ENCODE measurements at regions not wholly inside any gene's neighbourhood (a gene's known extent, or its start where the extent isn't known, plus 50 kb on each side); places are given as distances from the start of the nearest gene placed in this dataset.

DNA sequence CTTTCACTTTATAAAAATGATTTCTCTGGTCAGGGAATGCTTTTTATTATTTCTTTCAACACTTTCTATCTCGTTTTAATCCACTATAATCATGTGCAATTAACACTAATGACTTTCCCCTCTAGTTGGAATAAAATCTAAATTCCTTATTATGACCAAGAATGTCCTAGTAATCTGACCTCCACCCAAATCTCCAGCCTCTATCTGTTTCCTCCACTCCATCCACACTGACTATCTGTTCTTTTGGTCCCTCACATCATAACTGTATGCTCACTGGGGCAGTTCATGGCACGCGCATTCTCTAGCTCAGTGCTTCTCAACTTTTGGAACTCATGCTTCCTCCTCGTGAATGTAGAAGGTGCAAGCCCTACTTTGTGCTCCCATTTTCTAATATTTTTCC lies 244.7 kb downstream of the POSTN start:
- no peak for DNase-seq

DNA sequence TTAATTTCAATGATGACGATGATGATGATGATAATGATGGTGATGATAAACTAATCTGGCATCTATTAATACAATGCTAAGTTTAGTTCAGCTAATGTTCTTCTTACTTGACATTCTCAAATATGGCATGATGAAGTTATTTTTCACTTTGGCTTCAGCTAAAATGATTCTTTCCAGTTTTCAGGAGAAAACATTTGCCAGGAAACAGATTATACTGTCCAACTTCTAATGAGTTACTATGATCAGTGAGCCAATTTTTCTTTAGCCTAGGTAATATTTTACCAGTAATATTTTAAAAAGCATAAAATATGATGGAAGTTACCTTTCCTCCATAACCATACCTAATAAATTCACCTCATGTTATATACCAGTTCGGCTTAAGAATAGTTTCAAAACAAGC lies 245.7 kb upstream of the CSNK1A1L start:
- DNase-seq, result no peak

DNA sequence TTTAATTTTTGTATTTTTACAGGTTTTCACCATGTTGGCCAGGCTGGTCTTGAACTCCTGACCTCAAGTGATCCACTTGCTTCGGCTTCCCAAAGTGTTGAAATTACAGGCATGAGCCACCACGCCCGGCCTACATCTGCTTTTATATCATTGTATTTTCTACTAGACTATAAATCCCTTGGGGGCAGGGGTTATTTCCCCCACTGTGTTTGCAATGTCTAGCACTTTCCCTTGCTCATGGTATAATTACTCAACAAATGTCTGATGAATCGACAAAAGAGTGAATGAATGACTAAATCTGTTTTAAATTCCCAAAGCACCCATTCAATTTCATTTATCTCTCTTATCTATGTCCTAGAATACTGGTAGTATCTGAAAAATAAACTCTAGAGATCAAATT lies 244.5 kb upstream of the CSNK1A1L start:
- no peak for DNase-seq

DNA sequence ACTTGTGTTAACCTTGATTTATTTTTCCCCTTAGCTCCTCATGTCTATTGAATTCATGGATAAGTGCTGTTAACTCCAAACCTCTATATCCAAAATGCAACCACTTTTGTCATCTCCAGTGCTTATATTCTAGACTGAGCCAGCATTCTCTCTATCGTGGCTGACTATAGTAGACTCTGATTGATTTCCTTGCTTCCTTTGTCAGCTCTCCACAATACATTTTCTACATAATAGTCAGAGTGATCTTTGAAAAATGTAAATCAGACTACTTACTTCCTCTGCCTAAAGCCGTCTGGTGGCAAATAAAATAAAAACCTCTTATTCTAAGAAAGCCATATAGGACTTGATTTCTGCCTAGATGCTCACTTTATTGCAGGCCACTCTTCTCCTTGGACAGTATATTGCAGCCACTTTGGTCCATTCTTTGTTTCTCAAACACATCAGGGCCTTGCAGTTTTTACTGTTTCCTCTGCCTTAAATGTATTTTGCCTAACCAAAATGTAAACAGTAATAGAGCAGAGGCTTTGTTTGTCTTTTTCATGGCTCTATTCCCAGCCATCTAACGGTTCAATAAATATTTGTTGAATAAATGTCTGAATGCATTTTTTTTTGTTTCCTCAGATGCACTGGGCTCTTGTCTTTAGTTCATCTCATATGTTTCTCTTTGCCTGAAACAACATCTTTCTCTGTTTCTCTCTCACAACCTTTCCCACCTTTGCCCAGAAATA lies 243.6 kb upstream of the CSNK1A1L start:
- DNase-seq, result no peak

DNA sequence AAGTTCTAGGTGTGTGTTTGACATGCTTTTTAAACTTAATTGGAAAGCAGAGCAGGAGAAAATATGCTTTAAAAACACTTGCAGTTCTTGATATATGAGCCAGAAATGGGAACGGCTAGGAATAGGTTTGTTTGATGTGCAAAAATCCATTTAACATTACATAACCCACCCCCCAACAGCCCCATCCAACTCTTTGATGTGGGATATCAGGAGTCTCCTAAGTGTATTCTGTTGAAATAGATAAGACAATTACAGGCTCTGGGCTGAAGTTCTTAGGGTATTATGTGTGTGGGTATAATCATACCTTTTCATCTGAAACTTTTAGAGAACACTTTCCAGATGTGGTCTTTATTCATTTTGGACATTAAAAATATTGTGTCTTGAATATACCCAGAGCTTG lies 240.4 kb upstream of the CSNK1A1L start:
- DNase-seq, result no peak

DNA sequence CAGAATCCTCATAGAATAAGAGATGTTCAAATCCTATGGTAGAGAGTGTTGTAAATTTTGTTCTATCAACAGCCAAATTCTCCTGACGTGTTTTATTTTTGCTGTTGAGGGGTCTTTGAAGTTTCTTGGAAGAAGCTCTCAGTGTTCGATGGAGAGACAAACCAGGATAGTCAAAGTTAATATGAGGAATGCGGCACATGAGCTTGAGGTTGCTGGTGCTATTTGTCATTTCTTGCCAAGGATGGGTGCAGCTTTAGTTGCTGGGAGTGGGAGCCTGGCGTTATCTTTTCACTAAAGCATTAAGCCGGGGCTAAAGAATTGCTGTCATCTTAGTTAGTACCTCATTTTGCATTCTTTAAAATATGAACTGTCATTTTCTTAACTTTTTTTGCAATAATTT lies 239.9 kb upstream of the CSNK1A1L start:
- no peak for DNase-seq

DNA sequence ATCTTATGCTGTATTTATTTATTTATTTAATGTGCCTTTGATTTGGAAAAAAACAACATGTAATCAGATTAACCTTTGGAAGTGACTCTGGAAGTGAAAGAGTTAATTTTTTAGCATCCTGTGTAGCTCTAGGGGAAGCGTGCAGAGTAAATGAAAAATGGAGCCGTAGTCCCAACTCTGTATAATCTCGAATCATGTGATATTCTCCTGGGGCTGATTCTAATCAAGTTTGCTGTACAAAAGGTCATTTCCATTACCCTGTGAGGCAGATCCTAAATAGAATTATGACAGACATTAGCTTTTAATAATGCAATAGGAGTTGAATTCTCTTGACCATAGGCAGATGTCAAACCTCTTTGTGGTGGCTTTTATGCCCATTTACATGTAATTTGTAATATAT lies 238.6 kb upstream of the CSNK1A1L start:
- no peak for DNase-seq

DNA sequence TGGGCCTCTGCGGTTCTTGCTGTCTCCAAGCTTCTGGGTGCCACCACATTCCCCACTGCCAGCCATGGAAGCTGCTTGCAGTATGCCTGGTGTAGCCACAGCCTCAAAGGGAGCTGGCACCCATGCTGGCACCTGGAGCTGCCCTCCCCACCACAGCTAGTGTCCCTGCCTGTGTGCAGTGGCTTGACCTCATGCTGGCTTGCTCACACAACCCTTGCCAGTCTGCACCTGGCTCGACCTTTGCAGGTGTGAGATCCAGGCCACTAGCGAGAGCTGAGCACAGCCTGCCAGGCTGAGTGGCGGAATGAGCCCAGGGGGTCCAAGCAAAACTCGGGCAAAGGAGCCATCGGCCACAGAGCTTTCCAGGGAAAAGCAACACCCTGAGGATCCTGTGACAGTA lies 236.7 kb upstream of the CSNK1A1L start:
- DNase-seq, result no peak

DNA sequence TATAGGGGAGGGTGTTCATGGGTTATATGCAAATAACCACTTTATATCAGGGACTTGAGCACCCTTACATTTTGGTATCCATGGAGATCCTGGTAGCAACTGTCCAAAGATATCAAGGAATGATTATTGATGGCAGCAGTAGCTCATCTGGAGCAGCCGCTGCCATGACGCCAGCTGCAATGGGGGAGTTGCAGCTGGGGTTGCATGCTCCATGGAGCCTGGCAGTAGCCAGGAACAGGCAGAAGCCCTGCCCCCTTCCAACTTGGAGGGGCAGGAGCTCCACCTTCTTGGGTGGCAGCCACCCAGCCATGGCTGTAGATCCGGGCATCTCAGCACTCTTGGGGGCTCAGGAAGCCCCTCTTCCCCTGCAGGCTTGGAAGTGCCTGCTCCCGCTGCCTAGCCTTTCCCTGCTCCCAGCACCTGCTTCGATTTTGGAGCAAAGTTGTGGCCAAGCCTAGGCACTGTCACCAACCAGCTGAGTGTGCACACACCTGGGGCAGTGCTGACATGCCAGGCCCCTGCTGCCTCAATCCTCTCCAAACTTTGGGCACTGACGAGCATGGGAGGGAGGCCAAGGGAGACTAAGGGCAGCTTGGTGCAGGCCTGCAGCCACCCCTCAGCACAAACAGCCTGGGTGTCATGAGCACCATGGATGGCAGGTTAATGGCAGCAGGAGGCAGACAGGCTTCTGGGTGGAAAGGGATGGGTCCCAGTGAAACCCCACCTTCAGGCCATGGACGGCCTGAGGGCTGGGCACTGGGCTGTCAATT lies 235.6 kb upstream of the CSNK1A1L start:
- DNase-seq, result no peak

DNA sequence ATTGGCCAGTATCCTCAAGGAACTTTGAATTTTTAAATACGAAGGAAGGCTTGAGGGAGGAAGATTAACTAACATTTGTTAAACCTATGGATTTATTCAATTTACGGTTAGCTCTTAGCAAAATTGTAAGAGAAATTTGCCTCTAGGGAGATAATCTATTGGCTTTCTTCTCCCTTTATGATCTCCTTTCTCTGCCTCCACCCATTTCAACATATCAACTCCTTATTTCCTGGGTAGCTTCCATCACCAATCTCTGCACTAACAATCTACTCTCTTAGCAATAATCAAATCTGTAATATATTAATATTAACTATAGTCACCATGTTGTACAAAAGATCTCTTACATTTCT lies 233.9 kb upstream of the CSNK1A1L start:
- no peak for DNase-seq

DNA sequence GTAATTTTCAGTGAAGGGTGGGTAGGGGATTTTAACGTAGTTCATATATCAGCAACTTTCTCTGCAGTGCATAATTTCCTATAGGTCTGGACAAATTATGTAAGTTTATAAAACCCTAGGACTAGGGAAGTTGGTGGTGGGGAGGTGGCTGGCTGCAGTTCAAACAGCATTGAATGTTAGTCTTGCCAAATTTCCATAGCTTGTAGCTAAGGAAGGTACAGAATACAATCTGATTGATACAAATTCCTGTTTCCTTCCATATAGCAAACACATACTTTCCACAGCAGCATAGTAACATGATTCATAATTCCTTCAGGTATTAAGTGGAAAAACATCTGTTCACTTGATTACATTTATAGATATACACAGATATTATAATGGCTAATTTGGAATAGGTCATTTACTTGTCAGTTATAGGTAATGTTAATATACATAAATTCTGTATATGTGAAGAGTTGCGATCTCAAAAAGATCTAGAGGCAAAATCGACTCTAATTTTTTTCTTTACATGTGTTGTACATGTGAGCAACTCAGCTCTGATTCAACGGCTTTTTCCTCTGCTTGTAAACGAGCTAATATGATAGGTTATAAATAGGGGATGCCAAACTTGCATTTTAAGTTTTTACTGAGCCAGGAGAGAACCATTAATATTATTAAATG lies 233.4 kb upstream of the CSNK1A1L start:
- DNase-seq, result no peak

DNA sequence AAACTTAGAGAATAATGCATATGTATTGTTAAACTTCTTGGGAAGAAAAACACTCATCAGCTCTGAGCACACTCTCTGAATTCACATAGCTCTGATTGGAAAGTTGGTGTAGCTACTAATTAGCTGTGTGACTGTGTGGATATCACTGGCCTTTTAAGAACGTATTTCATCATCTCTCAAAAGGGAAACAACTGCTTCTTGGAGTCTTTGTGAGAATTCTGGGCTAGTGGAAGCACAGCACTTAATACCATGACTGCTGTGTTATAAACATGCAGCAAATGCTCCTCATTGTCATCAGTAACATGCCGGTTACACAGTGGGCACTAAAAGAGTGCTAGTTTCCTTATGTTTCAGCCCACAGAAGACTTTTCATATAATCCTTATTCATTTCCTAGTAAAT lies 220.9 kb upstream of the CSNK1A1L start:
- DNase-seq, result no peak

DNA sequence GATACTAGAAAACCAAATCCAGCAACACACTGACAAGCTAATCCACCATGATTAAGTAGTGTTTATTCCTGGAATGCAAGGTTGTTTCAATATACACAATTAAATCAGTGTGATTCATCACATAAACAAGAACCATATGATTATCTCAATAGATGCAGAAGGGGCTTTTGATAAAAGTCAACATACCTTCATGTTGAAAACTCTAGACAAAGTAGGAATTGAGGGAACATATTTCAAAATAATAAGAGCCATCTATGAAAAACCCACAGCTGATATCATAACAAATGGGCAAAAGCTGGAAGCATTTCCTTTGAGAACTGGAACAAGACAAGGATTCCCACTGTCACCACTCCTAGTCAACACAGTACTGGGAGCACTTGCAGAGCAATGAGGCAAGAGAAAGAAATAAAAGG lies 213.6 kb upstream of the CSNK1A1L start:
- DNase-seq, result no peak

DNA sequence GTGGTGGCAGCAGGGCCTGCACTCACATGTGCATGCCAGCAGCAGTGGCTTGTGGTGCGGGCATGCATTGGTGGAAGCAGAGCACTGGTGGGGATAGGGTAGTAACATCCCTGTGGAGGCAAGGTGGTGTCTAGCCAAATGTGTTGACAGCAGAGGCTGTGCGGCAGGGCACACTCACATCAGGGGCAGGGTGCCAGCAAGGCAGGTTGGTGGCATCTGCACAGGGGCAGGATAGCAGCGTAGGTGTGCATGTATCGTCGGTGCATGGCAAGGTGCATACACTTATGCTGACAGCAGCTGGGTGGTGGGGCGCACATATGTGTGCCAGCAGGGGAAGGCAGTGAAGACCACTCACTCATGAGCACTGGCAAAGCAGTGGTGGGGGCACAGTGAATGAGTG lies 211.5 kb upstream of the CSNK1A1L start:
- DNase-seq, result no peak

DNA sequence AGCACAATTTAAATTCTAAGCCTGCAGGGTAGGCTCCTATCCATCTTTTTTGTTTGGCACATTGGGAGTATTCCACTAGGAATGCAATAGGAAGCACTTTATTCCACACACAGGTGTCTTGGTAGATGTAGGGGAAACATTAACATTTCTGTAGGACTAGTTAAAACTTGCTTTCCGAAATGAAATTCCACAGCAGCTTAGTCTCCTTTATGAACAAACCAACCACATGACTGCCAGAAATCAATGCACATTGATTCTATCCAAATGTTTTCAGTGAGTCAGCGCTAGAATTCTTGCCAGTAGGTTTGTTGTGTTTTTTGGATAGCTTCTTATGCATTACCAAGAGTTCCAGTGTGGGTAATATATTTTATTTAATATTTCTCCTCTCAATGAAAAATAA lies 207.9 kb upstream of the CSNK1A1L start:
- DNase-seq, result no peak

DNA sequence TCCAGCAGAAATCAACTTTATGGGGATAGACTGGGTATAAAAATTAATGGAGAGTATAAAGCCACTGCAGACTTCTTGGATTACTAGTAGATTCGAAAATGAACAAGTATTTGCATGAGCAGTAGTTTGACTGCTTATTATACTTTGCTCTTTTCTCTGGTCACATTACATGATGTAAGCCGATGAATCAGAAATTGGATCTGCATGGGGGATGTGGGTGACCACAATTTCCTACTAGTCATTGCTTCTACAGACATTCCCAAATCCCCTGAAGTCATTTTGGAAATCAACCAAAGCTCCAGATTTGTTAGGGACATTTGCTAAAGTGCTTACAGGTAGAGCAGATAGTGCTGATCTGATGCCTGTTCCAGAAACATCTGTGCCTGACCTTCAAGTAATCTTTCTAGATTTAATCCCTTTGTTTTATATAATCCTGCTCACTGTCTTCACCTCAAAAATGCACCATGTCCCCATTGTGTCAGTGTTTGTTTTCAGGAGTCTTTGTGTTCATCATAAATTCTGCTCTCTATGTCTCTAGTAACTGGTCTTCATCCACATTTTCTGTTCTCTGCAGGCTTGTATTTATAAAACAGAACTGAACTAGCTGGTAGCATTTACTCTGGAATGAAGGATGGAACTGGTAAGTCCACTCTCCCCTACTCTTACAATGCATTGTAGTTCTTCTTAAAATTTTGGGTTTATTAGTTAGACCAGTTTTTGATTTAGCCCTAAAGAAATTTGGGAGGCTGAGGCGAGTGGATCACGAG lies 201.5 kb upstream of the CSNK1A1L start:
- DNase-seq, result no peak

DNA sequence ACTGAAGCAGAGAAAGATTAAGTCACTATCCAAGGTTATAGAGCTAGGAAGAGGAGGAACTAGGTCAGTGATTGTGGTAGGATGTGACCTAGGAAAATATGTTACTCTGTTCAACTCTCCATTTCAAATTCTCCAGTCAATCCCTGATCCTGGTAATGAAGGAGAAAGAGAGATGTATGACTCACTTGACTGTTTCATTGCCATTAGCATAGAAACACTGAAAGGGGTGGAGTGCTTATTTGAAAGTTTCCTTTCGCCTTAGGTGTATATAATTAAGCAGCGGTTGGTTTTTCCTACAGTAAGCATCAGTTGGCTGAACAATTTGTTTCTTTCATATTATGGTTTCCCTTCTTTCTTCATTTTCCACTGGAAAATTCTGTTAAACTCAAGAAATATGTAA lies 198.1 kb upstream of the CSNK1A1L start:
- no peak for DNase-seq

DNA sequence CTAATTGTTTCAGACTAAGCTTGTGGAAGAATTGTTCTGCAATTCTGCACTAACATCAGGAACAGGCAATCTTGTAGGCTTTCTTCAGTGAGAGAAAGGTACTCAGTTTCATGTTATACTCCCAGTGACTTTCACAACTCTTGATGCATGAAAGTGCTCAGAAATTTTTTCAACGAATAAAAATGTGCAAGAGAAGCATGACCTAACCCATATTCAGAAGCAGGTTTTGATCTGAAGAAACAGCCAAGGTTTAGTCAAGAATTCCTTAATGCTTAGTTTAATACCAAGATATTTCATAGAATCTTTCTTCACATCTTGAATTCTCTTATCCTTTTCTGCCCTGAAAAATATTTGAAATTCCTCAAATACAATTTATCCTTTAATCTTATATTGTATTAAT lies 197.2 kb upstream of the CSNK1A1L start:
- DNase-seq, result no peak

DNA sequence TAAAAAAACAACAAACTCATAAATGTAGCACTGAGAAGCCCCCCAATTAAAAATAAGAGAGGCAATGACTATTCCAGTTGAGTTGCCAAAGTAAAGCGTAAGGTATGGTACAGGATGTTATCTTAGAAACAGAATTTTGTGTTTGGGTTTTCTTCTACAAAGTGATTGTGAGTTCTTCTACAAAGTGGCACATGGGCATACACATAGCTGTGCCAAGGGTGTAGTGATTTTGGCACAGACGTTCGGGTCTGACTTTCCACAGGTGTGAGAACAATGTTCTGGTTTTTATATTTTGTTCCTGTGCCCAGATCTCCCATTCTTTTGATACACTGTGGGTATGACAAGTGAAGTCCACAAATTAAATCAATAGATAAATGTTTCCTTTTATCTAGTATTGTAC lies 190.1 kb upstream of the CSNK1A1L start:
- DNase-seq, result no peak

DNA sequence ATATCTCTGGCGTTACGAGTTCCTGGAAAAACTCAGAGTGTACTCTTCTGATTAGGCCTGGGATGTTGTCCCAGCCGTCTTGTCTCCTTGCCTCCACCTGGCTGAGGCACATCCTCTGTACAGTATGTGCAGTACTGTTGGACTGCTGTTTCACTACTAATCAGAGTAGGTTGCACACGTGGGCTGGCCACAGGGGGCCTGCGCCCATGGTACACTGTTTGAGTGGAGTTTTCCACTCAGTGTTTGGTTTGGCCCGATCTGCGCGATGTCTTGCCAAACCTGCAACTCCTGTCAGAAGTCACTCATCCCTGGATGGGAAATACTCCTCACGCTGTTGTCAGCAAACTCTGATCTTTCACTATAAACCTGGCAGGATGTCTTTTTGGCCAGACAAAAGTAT lies 189.6 kb upstream of the CSNK1A1L start:
- no peak for DNase-seq

DNA sequence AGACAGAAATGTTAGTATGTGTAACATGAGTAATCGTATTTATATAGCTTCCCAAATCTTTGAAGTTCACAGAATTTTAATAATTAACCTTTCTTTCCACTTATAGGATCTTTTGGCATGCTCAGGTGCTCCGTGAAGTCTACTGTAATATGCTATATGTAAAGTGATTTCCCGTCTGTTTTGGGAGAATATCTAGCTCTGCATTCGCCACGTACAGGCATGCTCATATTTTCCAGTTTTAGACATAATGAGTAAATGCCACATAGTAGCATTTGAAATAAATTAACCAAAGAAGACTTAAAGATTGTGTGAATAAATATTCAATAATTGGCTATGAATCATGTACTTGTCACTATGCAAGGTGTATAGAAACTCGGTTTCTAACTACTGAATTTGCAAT lies 189.0 kb upstream of the CSNK1A1L start:
- no peak for DNase-seq

DNA sequence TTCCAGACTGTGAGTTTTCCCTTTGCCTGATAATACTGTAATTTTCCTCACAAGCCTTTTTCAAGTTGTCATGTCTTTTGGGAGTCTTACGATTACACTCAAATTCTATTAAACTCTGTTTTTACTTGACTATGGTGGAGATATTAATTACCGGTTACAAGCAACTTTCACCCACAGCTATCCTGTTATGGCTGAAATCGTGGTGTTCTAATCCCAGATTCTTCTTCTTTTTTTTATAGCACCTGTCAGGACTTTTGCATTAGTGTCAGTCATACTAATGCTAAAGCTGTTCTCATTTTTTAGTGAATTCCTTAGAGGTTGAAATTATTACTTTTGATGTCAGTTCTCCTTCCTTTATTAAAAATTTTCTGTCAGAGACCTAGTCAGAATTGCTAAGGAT lies 187.8 kb upstream of the CSNK1A1L start:
- no peak for DNase-seq

DNA sequence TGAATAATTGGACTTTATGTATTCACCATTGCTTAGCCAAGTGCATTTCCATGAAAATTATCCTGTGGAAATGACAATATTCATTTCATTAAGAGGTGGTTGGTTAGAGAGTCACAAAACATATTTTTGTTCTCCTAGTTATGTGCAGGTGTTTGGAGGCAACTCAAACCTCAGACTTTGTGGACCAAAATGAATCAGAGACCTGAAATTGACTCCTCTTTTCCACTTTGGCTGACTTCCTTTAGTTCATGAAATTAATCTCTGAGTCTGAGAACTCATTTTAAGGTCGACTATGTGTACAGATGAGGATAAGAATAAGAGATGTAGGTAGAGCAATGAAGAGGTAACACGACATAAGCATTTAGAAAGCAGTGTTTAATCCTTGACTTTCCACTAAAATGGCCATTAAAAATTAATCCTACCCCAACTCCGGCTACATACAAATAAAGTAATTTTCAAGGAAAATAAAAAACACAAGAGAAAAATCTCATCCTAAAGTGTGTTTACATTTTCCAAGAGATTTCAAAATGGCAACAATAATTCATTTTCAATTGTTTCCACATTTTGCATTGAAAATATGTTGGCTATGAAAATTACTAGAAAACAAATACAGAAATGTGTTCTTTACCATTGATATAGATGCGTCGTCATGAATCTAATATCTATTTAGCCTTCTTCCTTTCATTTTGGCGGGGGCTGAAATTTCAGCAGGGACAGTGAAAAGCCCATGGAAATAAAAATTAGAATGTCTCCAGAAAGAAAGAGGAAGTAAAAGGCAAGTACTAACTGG lies 185.4 kb upstream of the CSNK1A1L start:
- no peak for DNase-seq
